Erythroblast (primary cell): ENCODE measurements at regions not wholly inside any gene's neighbourhood (a gene's known extent, or its start where the extent isn't known, plus 50 kb on each side); places are given as distances from the start of the nearest gene placed in this dataset.

Source experiments
- GATA1 ChIP-seq: IDR thresholded peaks from 2 replicates; pipeline ENCODE4 v1.6.1; 2011; ENCODE audit warnings: low read depth, mild to moderate bottlenecking, control low read depth, low read length, moderate library complexity
- POLR2A ChIP-seq: IDR thresholded peaks from 2 replicates; pipeline ENCODE4 v1.6.1; 2011; ENCODE audit warnings: mild to moderate bottlenecking, low read length

GRCh38 chr10:130642926-130643325 lies 506.7 kb downstream of the GLRX3 start:
- TF ChIP-seq GATA1 (no peak), POLR2A (no peak)
